Adrenal gland (tissue), 9 donors: ENCODE measurements at regions not wholly inside any gene's neighbourhood (a gene's known extent, or its start where the extent isn't known, plus 50 kb on each side); places are given as distances from the start of the nearest gene placed in this dataset.

Experiments used
- DNase-seq, 7 donors: peaks; one replicate each; pipeline ENCODE4 v3.0.0-alpha.2; 2019 to 2020
- H3K27ac ChIP-seq, 5 donors: fragments of 200-600 bp; sonication (generic) in 4 of 5; 1 replicate in 3 of 5; 2 replicates in 2 of 5; pipeline versions ENCODE4 v1.5.1 to v1.8.0; 2016 to 2020; ENCODE audit warnings: mild to moderate bottlenecking in 1 of 5
- H3K27me3 ChIP-seq: fragments of 200-600 bp; 2 replicates; pipeline ENCODE4 v1.8.0; 2021
- H3K36me3 ChIP-seq, 2 donors: fragments of 200-600 bp; replicated peaks in 1 of 2; 1 replicate in 1 of 2; 2 replicates in 1 of 2; pipeline versions ENCODE4 v1.5.1 to v1.8.0; 2018 to 2022
- H3K4me1 ChIP-seq, 2 donors: fragments of 200-600 bp; replicated peaks in 1 of 2; 1 replicate in 1 of 2; 2 replicates in 1 of 2; pipeline versions ENCODE4 v1.5.1 to v1.8.0; 2018 to 2021
- H3K4me3 ChIP-seq, 4 donors: fragments of 200-600 bp; sonication (generic) in 3 of 4; one replicate each; pipeline ENCODE4 v1.5.1; 2016 to 2018
- H3K9me3 ChIP-seq, 3 donors: fragments of 200-600 bp; sonication (generic) in 1 of 3; replicated peaks in 1 of 3; 1 replicate in 2 of 3; 2 replicates in 1 of 3; pipeline versions ENCODE4 v1.5.1 to v1.8.0; 2016 to 2021
- CTCF ChIP-seq, 6 experiments: fragments of 450-650 bp in 4 of 6; fragments of 200-600 bp in 2 of 6; sonication (generic) in 1 of 6; IDR thresholded peaks; 1 replicate in 5 of 6; 2 replicates in 1 of 6; pipeline versions ENCODE4 v1.5.1 to v1.8.0; 2016 to 2021; ENCODE audit warnings: antibody characterized with exemption in 6 of 6, mild to moderate bottlenecking in 2 of 6, moderate library complexity in 1 of 6
- POLR2A ChIP-seq, 2 donors: fragments of 450-650 bp; IDR thresholded peaks; one replicate each; pipeline ENCODE4 v1.6.1; 2017; ENCODE audit warnings: antibody characterized with exemption in 2 of 2, mild to moderate bottlenecking in 2 of 2, moderate library complexity in 1 of 2
- WGBS, 4 donors: extraction: QIAGEN DNeasy Blood & Tissue Kit in 2 of 4; methylation state at CpG; one replicate each; pipeline versions ENCODE4 v1.1.5 to v1.1.7; 2013 to 2017; 5-methylcytosine and 5-hydroxymethylcytosine counted together
- intact Hi-C, 2 donors: fragments of 100-400 bp; cut with DNase I; formaldehyde crosslinking; loops; one replicate each; pipeline versions ENCODE4 v1.14.1 to v1.15.0; 2022 to 2023
- donor health status: healthy with polysubstance abuse.
- donor health status: Bipolar disorder and iron deficiency.
- donor health status: DM: yes; HTN: yes; CAD: no.
- donor health status: DM: no; HTN: no; CAD: no.
- donor health status: DM: no; HTN: no; CAD: no.

GRCh38 chr17:12603566-12603965, 62.1 kb upstream of the MYOCD start:
- Histone ChIP-seq H3K4me3 (no peak overlapping the region), H3K9me3 (no peaks in the 10 kb centered on the region), H3K4me1 (no peaks in the 10 kb centered on the region), H3K27me3 (no peaks in the 10 kb centered on the region), H3K36me3 (no peaks in the 10 kb centered on the region), H3K27ac (no peak overlapping the region)
- no peak for DNase-seq
- 84 to 92% (median 87%) methylated on average over 6 of the region's 6 CpGs for WGBS, 4 donors
- intact Hi-C loops = no loop called here
- TF ChIP-seq POLR2A (IDR thresholded peaks at IDR 0.05) (no peak), CTCF (IDR thresholded peaks at IDR 0.05) (no peak)

GRCh38 chr17:12605222-12605621, 60.5 kb upstream of the MYOCD start:
- no peaks in the 10 kb centered on the region for H3K4me1 ChIP-seq
- TF ChIP-seq POLR2A (IDR thresholded peaks at IDR 0.05) (no peak), CTCF (IDR thresholded peaks at IDR 0.05) (no peak)
- 89 to 93% (median 91%) methylated on average over 5 of the region's 5 CpGs for WGBS, 4 donors
- H3K4me3 ChIP-seq = no peak overlapping the region
- intact Hi-C loops = no loop called here
- no peak overlapping the region for H3K27ac ChIP-seq
- no peaks in the 10 kb centered on the region for H3K27me3 ChIP-seq
- no peaks in the 10 kb centered on the region for H3K36me3 ChIP-seq
- no peaks in the 10 kb centered on the region for H3K9me3 ChIP-seq
- no peak for DNase-seq

- DNase-seq = no peak
- Histone ChIP-seq H3K36me3 (no peaks in the 10 kb centered on the region), H3K9me3 (no peaks in the 10 kb centered on the region), H3K27me3 (no peaks in the 10 kb centered on the region), H3K27ac (no peak overlapping the region), H3K4me3 (no peak overlapping the region), H3K4me1 (no peaks in the 10 kb centered on the region)
- 30 to 42% (median 34%) methylated on average over 3 of the region's 3 CpGs for WGBS, 4 donors
- TF ChIP-seq CTCF (IDR thresholded peaks at IDR 0.05) = no peak
- no peak for TF ChIP-seq POLR2A (IDR thresholded peaks at IDR 0.05)
- intact Hi-C loops = no loop called here
These were observed 52.1 kb upstream of the MYOCD start for GRCh38 chr17:12613566-12613965.
